ENCODE measurements at regions not wholly inside any gene's neighbourhood (a gene's known extent, or its start where the extent isn't known, plus 50 kb on each side); places are given as distances from the start of the nearest gene placed in this dataset.

GRCh38 chr9:81375187-81376100 is 313.9 kb downstream of the TLE1 start:
- intact Hi-C loops (cut with micrococcal nuclease; ENCODE audit: unreplicated experiment): no loop called here
- WGBS (ENCODE audit: insufficient coverage, insufficient replicate concordance, low lambda C conversion rate, missing lambda C conversion rate): 16% methylated on average over 10 of the region's 10 CpGs
- Histone ChIP-seq H3K9me3 (replicated peaks; ENCODE audit: control insufficient read depth, insufficient read depth, low read length) (no peaks in the 10 kb centered on the region), H3K4me3 (no peak overlapping the region), H3K79me2 (ENCODE audit: control insufficient read depth, insufficient read depth, low read length) (no peaks in the 10 kb centered on the region), H3K9ac (ENCODE audit: control insufficient read depth, insufficient read depth, low read length) (no peak overlapping the region), H3K27me3 (replicated peaks in 1 of 2; ENCODE audit: control insufficient read depth in 2 of 2, insufficient read depth in 2 of 2, low read length in 1 of 2) (no peaks in the 10 kb centered on the region), H3K4me1 (ENCODE audit: control insufficient read depth, insufficient read depth, low read length) (no peaks in the 10 kb centered on the region), H3K36me3 (ENCODE audit: control insufficient read depth in 2 of 2, insufficient read depth in 2 of 2, low read length in 1 of 2) (no peaks in the 10 kb centered on the region), H2AFZ (ENCODE audit: control insufficient read depth, low read depth, low read length) (no peak overlapping the region), H3K27ac (ENCODE audit: control insufficient read depth, insufficient read depth) (no peak overlapping the region), H4K20me1 (ENCODE audit: control insufficient read depth, insufficient read depth) (no peaks in the 10 kb centered on the region), H3K4me2 (ENCODE audit: control insufficient read depth, insufficient read depth) (no peak overlapping the region)
- ChIA-PET RAD21 (ENCODE audit: unreplicated experiment) (no interaction called here), CTCF (no interaction called here), POLR2A (no interaction called here), SMC1A (ENCODE audit: uncharacterized antibody, unreplicated experiment) (no interaction called here)
- no TSS peak for BruUV-seq (replicated peaks)
- ATAC-seq (no peak), FAIRE-seq (no peak), DNase-seq (ENCODE audit: low read depth, low spot score) (no peak)
- in situ Hi-C loops (cut with MboI): no loop called here
- no peak for TF ChIP-seq BMI1 (IDR thresholded peaks at IDR 0.05; ENCODE audit: borderline replicate concordance)
- no peak for TF ChIP-seq MYC (IDR thresholded peaks at IDR 0.05; ENCODE audit: insufficient read depth, insufficient read length, insufficient replicate concordance, low read length, severe bottlenecking)
- no peak for TF ChIP-seq ZBTB11 (CRISPR knock-in tag; IDR thresholded peaks at IDR 0.05)
- TF ChIP-seq CEBPZ (IDR thresholded peaks at IDR 0.05; ENCODE audit: low read depth, low read length): no peak
- no peak for TF ChIP-seq TCF3 (IDR thresholded peaks at IDR 0.05; ENCODE audit: borderline replicate concordance, insufficient read depth, low read depth, low read length)
- TF ChIP-seq RB1 (IDR thresholded peaks at IDR 0.05; ENCODE audit: borderline replicate concordance): no peak
- no peak for TF ChIP-seq ATF2 (IDR thresholded peaks at IDR 0.05; ENCODE audit: low read length)
- no peak for TF ChIP-seq IRF3 (IDR thresholded peaks at IDR 0.05)
- TF ChIP-seq PBX3 (IDR thresholded peaks at IDR 0.05; ENCODE audit: insufficient replicate concordance, low read depth, low read length): no peak
- TF ChIP-seq TBL1XR1 (IDR thresholded peaks at IDR 0.05; ENCODE audit: low read depth, low read length): no peak

All from GM12878 (cell line).